HG03520 (cell line): ENCODE measurements at regions not wholly inside any gene's neighbourhood (a gene's known extent, or its start where the extent isn't known, plus 50 kb on each side); places are given as distances from the start of the nearest gene placed in this dataset.

Experiments used
- ATAC-seq: cut with Tn5 transposase; IDR thresholded peaks from one replicate; pipeline ENCODE4 v1.9.1; 2021; ENCODE audit warnings: mild to moderate bottlenecking, moderate library complexity; ENCODE audit not compliant: unreplicated experiment

- no peak for ATAC-seq
Measured at GRCh38 chr12:85669911-85670310, 166.3 kb downstream of the RASSF9 start.

DNA sequence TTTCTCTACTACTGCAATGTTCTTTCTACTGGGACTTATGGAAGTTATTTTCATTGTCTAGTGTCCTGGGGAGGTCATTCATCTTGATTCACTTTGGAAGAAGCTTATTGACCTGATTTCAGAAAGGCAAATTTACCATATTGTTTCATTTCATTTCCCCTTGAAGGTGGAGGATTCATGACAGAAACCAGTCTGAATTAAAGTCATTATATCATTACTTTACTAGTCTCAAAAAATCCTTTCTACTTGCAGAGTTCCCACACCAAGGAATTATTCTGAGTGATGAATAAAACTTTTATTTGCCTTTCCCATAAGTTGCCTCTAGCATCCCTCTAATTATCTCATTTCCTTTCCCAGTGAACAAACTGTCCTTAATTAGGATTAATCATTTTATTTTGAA, 163.8 kb downstream of the RASSF9 start:
- ATAC-seq, result no peak

GRCh38 chr12:85673921-85674420, 162.2 kb downstream of the RASSF9 start:
- no peak for ATAC-seq

DNA sequence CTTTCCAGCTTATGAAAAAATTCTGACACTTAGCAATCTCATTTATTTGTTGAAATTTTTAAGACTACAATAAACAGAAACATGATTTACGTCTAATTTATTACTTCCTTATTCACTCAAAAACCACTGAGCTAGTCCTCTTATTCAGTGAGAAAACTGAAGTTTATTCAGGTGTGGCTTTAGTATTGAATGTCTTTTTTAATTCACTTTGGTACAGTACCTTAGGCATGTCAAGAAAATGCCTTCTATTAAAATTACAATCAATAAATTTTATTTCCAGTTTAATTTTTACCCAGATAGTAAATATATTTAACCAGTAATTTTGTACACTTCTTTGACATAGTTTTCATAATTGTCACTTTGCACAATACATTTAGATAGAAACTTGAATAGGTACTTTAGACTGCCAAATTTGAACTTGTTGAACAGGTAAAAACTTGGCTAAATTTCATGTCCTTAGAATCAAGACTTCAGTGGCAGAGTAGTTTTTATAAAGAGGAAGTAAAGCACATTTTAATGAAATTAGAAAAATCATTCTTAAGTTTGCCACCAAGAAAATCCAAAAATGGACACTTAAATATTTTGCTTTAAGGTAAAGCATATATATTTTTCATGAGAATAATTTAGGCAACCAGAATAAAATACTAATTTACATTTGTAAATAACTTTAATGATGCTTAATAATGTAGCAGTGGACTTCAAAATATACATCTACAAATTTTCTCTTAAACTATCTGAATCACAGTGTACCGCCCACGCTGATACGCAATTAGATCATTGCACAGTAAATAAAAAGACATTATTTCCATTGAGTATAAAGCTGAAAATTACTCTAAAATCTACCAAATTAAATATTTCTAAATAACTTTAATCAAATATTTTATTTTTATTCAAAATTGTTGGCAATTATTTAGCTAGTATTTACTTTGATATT, 159.1 kb downstream of the RASSF9 start:
- no peak for ATAC-seq

GRCh38 chr12:85679296-85679695, 156.9 kb downstream of the RASSF9 start:
- no peak for ATAC-seq

- no peak for ATAC-seq
Measured at GRCh38 chr12:85680881-85681280, 155.3 kb downstream of the RASSF9 start.

- ATAC-seq, result no peak
Measured at GRCh38 chr12:85681333-85681732, 154.9 kb downstream of the RASSF9 start.

GRCh38 chr12:85683051-85683450, 153.2 kb downstream of the RASSF9 start:
- ATAC-seq, result no peak

DNA sequence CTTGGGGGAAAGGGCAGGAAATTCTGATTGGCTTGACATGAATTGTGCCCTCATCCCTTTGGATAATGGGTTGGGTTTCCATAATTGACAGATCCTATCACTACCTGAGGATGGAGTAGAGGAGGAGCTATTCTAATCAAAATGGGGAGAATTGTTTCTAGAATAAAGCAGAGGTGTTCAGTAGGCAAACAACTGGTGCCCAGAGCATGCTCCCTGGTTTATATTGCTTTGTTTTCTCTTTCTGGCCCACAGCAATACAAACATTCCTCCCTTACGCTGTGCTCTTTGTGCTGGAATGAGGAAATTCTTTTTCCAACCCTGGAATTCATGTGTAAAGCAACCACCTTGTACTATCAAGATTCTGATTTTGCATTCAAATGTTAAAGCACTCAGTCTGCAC, 147.4 kb downstream of the RASSF9 start:
- no peak for ATAC-seq

- no peak for ATAC-seq
Measured at GRCh38 chr12:85690146-85690545, 146.1 kb downstream of the RASSF9 start.

- ATAC-seq, result no peak
Measured at GRCh38 chr12:85693093-85693665, 143.0 kb downstream of the RASSF9 start.

- ATAC-seq, result no peak
Measured at GRCh38 chr12:85695097-85695715, 141.0 kb downstream of the RASSF9 start.

- no peak for ATAC-seq
Measured at GRCh38 chr12:85697003-85697402, 139.2 kb downstream of the RASSF9 start.

DNA sequence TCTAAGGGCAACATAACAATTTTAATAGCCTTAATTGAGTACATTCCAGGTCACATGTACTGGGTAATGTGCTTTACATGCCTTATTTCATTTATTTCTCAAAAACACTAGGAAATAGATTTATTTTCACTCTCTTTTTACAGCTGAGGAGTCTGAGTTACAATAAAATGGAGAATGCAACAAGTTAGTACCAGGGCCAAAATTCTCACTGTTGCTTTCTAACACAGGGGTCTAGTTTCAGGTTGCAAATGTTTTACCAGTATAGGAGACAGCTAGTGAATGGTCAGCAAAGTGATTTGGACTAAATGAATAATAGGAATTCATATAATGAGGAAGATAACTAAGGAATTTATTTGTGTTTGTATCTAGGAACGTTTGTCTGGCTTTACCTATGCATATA, 137.3 kb downstream of the RASSF9 start:
- ATAC-seq, result no peak

GRCh38 chr12:85708775-85709174, 127.4 kb downstream of the RASSF9 start:
- no peak for ATAC-seq

DNA sequence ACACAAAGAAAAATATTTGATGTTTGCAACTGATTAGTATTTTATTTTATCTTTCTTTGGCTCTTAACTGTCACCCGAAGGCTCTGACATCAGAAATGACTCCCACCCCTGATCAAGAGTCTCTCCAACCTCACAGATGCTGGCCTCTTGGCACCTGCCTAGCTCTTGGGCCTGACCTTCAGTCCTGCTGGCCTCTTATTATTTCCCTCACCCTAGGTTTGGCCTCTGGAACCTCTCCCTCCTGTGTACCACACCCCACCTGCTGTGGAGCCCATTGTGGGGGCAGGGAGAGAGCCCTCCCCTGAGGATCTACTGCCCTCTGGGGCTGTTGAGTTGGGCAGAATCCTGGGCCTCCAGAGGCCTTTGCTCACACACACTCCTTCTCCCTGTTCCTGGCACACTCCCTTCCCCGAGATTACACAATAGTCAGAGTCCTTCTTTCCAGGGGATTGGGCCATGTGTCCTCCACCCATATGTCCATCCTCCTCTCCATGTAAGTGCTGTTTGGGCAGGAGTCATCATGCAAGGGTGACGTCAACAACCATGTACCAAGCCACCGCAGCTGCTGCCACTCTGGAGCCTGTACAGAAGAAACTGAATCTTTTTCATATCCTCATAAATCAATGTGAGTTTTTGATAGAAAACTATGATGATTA, 124.3 kb downstream of the RASSF9 start:
- no peak for ATAC-seq

DNA sequence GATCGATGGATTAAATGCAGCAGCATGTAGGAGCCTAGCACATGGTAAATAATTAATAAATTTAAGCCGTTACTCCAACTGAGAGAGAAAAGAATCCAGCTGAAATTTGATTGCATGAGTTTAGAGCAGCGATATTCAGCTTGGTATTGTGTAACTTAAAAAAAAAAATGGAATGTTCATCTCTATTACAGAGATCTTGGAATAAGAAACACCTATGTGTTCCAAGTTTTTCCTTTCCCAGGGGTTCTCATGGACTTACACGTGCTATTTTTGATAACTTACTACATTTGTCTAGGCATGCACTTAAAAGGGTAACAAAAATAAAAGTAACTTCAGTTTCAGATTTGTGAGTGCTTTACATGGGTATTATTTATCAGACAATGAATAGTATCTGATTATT, 122.8 kb downstream of the RASSF9 start:
- ATAC-seq, result no peak

GRCh38 chr12:85714425-85714824, 121.8 kb downstream of the RASSF9 start:
- ATAC-seq, result no peak

GRCh38 chr12:85720308-85721033, 115.7 kb downstream of the RASSF9 start:
- ATAC-seq, result no peak

- ATAC-seq, result no peak
Measured at GRCh38 chr12:85725991-85726390, 110.2 kb downstream of the RASSF9 start.
